ENCODE measurements at regions not wholly inside any gene's neighbourhood (a gene's known extent, or its start where the extent isn't known, plus 50 kb on each side); places are given as distances from the start of the nearest gene placed in this dataset.

DNA sequence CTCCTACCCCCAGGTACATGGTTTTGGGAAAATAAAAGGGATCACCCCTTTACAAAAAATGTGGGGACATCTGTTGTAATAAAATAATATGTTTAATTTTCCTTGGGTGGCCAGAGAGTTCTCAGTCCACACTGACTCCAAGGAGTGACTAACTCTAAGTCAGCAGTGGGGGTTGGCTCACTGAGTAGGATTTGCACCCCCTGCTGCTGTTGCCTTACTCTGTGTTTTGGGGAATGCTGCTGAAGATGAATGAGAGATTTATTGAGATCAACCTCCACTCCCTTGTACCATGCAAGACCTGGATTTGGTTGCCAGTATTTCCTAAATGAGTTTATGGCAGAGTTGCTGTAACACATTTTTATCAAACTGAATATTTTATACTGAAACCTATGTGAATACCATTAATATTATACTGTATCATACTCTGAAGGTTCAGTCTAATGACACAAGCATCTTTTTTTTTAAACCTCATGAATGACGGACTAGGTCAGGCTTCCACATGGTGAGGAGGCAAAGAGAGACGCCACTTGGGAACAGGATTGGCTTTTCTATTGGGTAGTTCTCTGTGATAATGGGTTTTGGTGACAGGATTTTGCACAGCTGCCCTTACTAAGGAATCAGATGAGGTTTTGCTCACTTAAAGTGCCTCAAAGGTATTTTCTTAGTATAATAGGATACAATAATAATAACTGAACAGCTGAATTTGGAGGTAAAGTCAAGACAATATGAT lies 121.3 kb upstream of the OSMR start:
- no peak overlapping the region for H4K91ac ChIP-seq (ENCODE audit: low read depth, low read length, poor library complexity)

DNA sequence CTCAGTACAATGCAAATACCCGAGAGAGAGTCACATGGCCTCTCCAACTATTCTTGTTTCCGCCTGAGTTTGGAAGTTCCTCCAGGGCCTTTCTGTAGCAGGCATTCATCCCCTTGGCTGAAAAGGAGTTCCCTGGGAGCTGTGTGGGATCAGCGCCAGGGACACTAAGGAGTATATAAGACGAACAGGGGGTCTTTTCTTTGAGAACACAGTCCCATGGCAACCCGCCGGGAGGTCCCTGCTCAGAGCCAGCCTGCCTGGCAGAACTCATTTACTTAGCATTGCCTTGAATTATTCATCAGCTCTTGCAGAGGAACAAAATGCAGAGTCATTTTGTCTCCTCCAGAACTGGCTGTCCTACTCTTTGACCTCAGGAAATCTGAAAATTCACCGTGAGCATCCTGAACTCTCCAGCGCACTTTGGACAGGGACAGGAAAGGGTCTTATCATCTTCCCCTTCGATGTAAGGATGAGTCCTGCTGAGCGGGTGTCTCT lies 120.4 kb upstream of the OSMR start:
- Histone ChIP-seq H2AFZ (ENCODE audit: low read length) (peak overlapping the region; percentile 65), H3K18ac (ENCODE audit: low read length) (peak overlapping the region; percentile 12), H3K14ac (ENCODE audit: low read length) (no peak overlapping the region), H2AK5ac (ENCODE audit: low read depth, low read length) (no peak overlapping the region), H3K4me3 (ENCODE audit: low read length in 2 of 2) (peak overlapping the region in 1 of 2 donors; percentile 15), H2BK120ac (ENCODE audit: low read depth, low read length) (no peak overlapping the region), H2BK12ac (ENCODE audit: low read length) (no peak overlapping the region), H4K8ac (ENCODE audit: low read depth, low read length) (no peak overlapping the region), H2BK5ac (ENCODE audit: low read length) (no peak overlapping the region), H3K4ac (ENCODE audit: low read length) (no peak overlapping the region), H3K23ac (ENCODE audit: low read depth, low read length, poor library complexity) (no peak overlapping the region), H3K27me3 (ENCODE audit: control insufficient read depth in 3 of 3, insufficient read depth in 3 of 3, low read depth in 1 of 3, low read length in 3 of 3) (no peaks in the 10 kb centered on the region), H3K27ac (replicated peaks; ENCODE audit: low read length) (peak overlapping the region; percentile 88), H3K79me1 (ENCODE audit: low read depth, low read length) (no peaks in the 10 kb centered on the region), H3K9ac (ENCODE audit: low read depth, low read length, poor library complexity) (no peak overlapping the region), H3K4me2 (ENCODE audit: insufficient read depth, low read length, poor library complexity, severe bottlenecking) (no peak overlapping the region), H3K9me3 (replicated peaks in 1 of 2; ENCODE audit: control insufficient read depth in 2 of 2, insufficient read depth in 1 of 2, low read depth in 1 of 2, low read length in 2 of 2) (no peaks in the 10 kb centered on the region), H4K91ac (ENCODE audit: low read depth, low read length, poor library complexity) (no peak overlapping the region), H3K36me3 (replicated peaks in 1 of 2; ENCODE audit: control insufficient read depth in 2 of 2, insufficient read depth in 2 of 2, low read length in 2 of 2) (no peaks in the 10 kb centered on the region), H2BK15ac (ENCODE audit: low read length) (no peak overlapping the region), H3K4me1 (ENCODE audit: control insufficient read depth in 2 of 2, insufficient read depth in 1 of 2, low read depth in 1 of 2, low read length in 2 of 2) (peaks cover 22 to 29% of the 10 kb centered on the region in 2 donors)
- no CpG with 5 or more reads among the region's 10 CpGs for WGBS, 2 donors (ENCODE audit: extremely low coverage in 2 of 2, insufficient read length in 2 of 2, insufficient replicate concordance in 1 of 2)
- DNase-seq (ENCODE audit: low spot score): peak; percentile 42

More for the DNA sequence above, 121.3 kb upstream of the OSMR start:
- Histone ChIP-seq H4K8ac (ENCODE audit: low read depth, low read length) (no peak overlapping the region), H3K36me3 (replicated peaks in 1 of 2; ENCODE audit: control insufficient read depth in 2 of 2, insufficient read depth in 2 of 2, low read length in 2 of 2) (no peaks in the 10 kb centered on the region), H3K27me3 (ENCODE audit: control insufficient read depth in 3 of 3, insufficient read depth in 3 of 3, low read depth in 1 of 3, low read length in 3 of 3) (no peaks in the 10 kb centered on the region), H2BK15ac (ENCODE audit: low read length) (no peak overlapping the region), H2AFZ (ENCODE audit: low read length) (peak overlapping the region; percentile 23), H3K4ac (ENCODE audit: low read length) (no peak overlapping the region), H2AK5ac (ENCODE audit: low read depth, low read length) (no peak overlapping the region), H3K4me1 (ENCODE audit: control insufficient read depth in 2 of 2, insufficient read depth in 1 of 2, low read depth in 1 of 2, low read length in 2 of 2) (peaks cover 26 to 36% of the 10 kb centered on the region in 2 donors), H3K4me3 (ENCODE audit: low read length in 2 of 2) (no peak overlapping the region), H2BK120ac (ENCODE audit: low read depth, low read length) (no peak overlapping the region), H3K14ac (ENCODE audit: low read length) (no peak overlapping the region), H3K9me3 (replicated peaks in 1 of 2; ENCODE audit: control insufficient read depth in 2 of 2, insufficient read depth in 1 of 2, low read depth in 1 of 2, low read length in 2 of 2) (no peaks in the 10 kb centered on the region), H3K18ac (ENCODE audit: low read length) (no peak overlapping the region), H2BK5ac (ENCODE audit: low read length) (no peak overlapping the region), H2BK12ac (ENCODE audit: low read length) (no peak overlapping the region), H3K27ac (replicated peaks; ENCODE audit: low read length) (peak overlapping the region; percentile 88), H3K79me1 (ENCODE audit: low read depth, low read length) (no peaks in the 10 kb centered on the region), H3K9ac (ENCODE audit: low read depth, low read length, poor library complexity) (no peak overlapping the region), H3K4me2 (ENCODE audit: insufficient read depth, low read length, poor library complexity, severe bottlenecking) (no peak overlapping the region), H3K23ac (ENCODE audit: low read depth, low read length, poor library complexity) (no peak overlapping the region)
- no peak for DNase-seq (ENCODE audit: low spot score)
- no CpG with 5 or more reads among the region's 2 CpGs for WGBS, 2 donors (ENCODE audit: extremely low coverage in 2 of 2, insufficient read length in 2 of 2, insufficient replicate concordance in 1 of 2)

GRCh38 chr5:38726279-38726678 lies 119.5 kb upstream of the OSMR start:
- Histone ChIP-seq H2BK5ac (ENCODE audit: low read length) (no peak overlapping the region), H3K4ac (ENCODE audit: low read length) (no peak overlapping the region), H3K27ac (replicated peaks; ENCODE audit: low read length) (peak overlapping the region; percentile 88), H2AFZ (ENCODE audit: low read length) (no peak overlapping the region), H3K27me3 (ENCODE audit: control insufficient read depth in 3 of 3, insufficient read depth in 3 of 3, low read depth in 1 of 3, low read length in 3 of 3) (no peaks in the 10 kb centered on the region), H3K23ac (ENCODE audit: low read depth, low read length, poor library complexity) (no peak overlapping the region), H3K18ac (ENCODE audit: low read length) (peak overlapping the region; percentile 50), H4K8ac (ENCODE audit: low read depth, low read length) (no peak overlapping the region), H2BK120ac (ENCODE audit: low read depth, low read length) (no peak overlapping the region), H3K36me3 (replicated peaks in 1 of 2; ENCODE audit: control insufficient read depth in 2 of 2, insufficient read depth in 2 of 2, low read length in 2 of 2) (no peaks in the 10 kb centered on the region), H3K14ac (ENCODE audit: low read length) (no peak overlapping the region), H2AK5ac (ENCODE audit: low read depth, low read length) (no peak overlapping the region), H3K9ac (ENCODE audit: low read depth, low read length, poor library complexity) (no peak overlapping the region), H3K9me3 (replicated peaks in 1 of 2; ENCODE audit: control insufficient read depth in 2 of 2, insufficient read depth in 1 of 2, low read depth in 1 of 2, low read length in 2 of 2) (no peaks in the 10 kb centered on the region), H4K91ac (ENCODE audit: low read depth, low read length, poor library complexity) (no peak overlapping the region), H3K4me3 (ENCODE audit: low read length in 2 of 2) (no peak overlapping the region), H3K79me1 (ENCODE audit: low read depth, low read length) (no peaks in the 10 kb centered on the region), H2BK12ac (ENCODE audit: low read length) (no peak overlapping the region), H3K4me1 (ENCODE audit: control insufficient read depth in 2 of 2, insufficient read depth in 1 of 2, low read depth in 1 of 2, low read length in 2 of 2) (peaks cover 22 to 29% of the 10 kb centered on the region in 2 donors), H3K4me2 (ENCODE audit: insufficient read depth, low read length, poor library complexity, severe bottlenecking) (no peak overlapping the region), H2BK15ac (ENCODE audit: low read length) (no peak overlapping the region)
- WGBS, 2 donors (ENCODE audit: extremely low coverage in 2 of 2, insufficient read length in 2 of 2, insufficient replicate concordance in 1 of 2): no CpG with 5 or more reads among the region's 3 CpGs
- no peak for DNase-seq (ENCODE audit: low spot score)

- Histone ChIP-seq H2BK120ac (ENCODE audit: low read depth, low read length) (no peak overlapping the region), H3K36me3 (replicated peaks in 1 of 2; ENCODE audit: control insufficient read depth in 2 of 2, insufficient read depth in 2 of 2, low read length in 2 of 2) (no peaks in the 10 kb centered on the region), H3K4me2 (ENCODE audit: insufficient read depth, low read length, poor library complexity, severe bottlenecking) (no peak overlapping the region), H3K18ac (ENCODE audit: low read length) (no peak overlapping the region), H3K23ac (ENCODE audit: low read depth, low read length, poor library complexity) (no peak overlapping the region), H4K91ac (ENCODE audit: low read depth, low read length, poor library complexity) (no peak overlapping the region), H2AFZ (ENCODE audit: low read length) (no peak overlapping the region), H3K4me1 (ENCODE audit: control insufficient read depth in 2 of 2, insufficient read depth in 1 of 2, low read depth in 1 of 2, low read length in 2 of 2) (peaks cover 20 to 29% of the 10 kb centered on the region in 2 donors), H2BK15ac (ENCODE audit: low read length) (no peak overlapping the region), H3K9me3 (replicated peaks in 1 of 2; ENCODE audit: control insufficient read depth in 2 of 2, insufficient read depth in 1 of 2, low read depth in 1 of 2, low read length in 2 of 2) (no peaks in the 10 kb centered on the region), H3K4me3 (ENCODE audit: low read length in 2 of 2) (no peak overlapping the region), H2BK12ac (ENCODE audit: low read length) (no peak overlapping the region), H3K27ac (replicated peaks; ENCODE audit: low read length) (no peak overlapping the region), H3K27me3 (ENCODE audit: control insufficient read depth in 3 of 3, insufficient read depth in 3 of 3, low read depth in 1 of 3, low read length in 3 of 3) (no peaks in the 10 kb centered on the region), H2AK5ac (ENCODE audit: low read depth, low read length) (no peak overlapping the region), H4K8ac (ENCODE audit: low read depth, low read length) (no peak overlapping the region), H3K9ac (ENCODE audit: low read depth, low read length, poor library complexity) (no peak overlapping the region), H2BK5ac (ENCODE audit: low read length) (no peak overlapping the region), H3K14ac (ENCODE audit: low read length) (no peak overlapping the region), H3K79me1 (ENCODE audit: low read depth, low read length) (no peaks in the 10 kb centered on the region), H3K4ac (ENCODE audit: low read length) (no peak overlapping the region)
- WGBS, 2 donors (ENCODE audit: extremely low coverage in 2 of 2, insufficient read length in 2 of 2, insufficient replicate concordance in 1 of 2): no CpG with 5 or more reads among the region's 3 CpGs
- no peak for DNase-seq (ENCODE audit: low spot score)
These were observed 117.8 kb upstream of the OSMR start for GRCh38 chr5:38728029-38728428.

All from neuronal stem cell (in vitro differentiated cells).